ENCODE measurements at regions not wholly inside any gene's neighbourhood (a gene's known extent, or its start where the extent isn't known, plus 50 kb on each side); places are given as distances from the start of the nearest gene placed in this dataset.

- no peak for TF ChIP-seq POLR2A (IDR thresholded peaks at IDR 0.05; ENCODE audit: low read length)
- TF ChIP-seq GATA1 (IDR thresholded peaks at IDR 0.05; ENCODE audit: low read depth, low read length): no peak
Measured at GRCh38 chr5:125381290-125381689, 634.9 kb upstream of the ZNF608 start.

Data from erythroblast (primary cell).